Gastroesophageal sphincter (tissue), 3 donors: ENCODE measurements at regions not wholly inside any gene's neighbourhood (a gene's known extent, or its start where the extent isn't known, plus 50 kb on each side); places are given as distances from the start of the nearest gene placed in this dataset.

ENCODE experiments used
- EP300 ChIP-seq: sonication (generic); formaldehyde crosslinking; IDR thresholded peaks from one replicate; pipeline ENCODE4 v1.6.1; 2017; ENCODE audit warnings: antibody characterized with exemption, mild to moderate bottlenecking
- TF ChIP-seq, protein P1 (sequence below), 4 experiments: fragments of 200-600 bp in 2 of 4; fragments of 450-650 bp in 2 of 4; sonication (generic) in 1 of 4; IDR thresholded peaks; one replicate each; pipeline ENCODE4 v1.5.1; 2017 to 2019; ENCODE audit warnings: antibody characterized with exemption in 4 of 4, mild to moderate bottlenecking in 2 of 4, moderate library complexity in 2 of 4

GRCh38 chr2:180231015-180231414 lies 223.9 kb upstream of the CWC22 start:
- no peak for TF ChIP-seq EP300
- TF ChIP-seq, protein P1, sequence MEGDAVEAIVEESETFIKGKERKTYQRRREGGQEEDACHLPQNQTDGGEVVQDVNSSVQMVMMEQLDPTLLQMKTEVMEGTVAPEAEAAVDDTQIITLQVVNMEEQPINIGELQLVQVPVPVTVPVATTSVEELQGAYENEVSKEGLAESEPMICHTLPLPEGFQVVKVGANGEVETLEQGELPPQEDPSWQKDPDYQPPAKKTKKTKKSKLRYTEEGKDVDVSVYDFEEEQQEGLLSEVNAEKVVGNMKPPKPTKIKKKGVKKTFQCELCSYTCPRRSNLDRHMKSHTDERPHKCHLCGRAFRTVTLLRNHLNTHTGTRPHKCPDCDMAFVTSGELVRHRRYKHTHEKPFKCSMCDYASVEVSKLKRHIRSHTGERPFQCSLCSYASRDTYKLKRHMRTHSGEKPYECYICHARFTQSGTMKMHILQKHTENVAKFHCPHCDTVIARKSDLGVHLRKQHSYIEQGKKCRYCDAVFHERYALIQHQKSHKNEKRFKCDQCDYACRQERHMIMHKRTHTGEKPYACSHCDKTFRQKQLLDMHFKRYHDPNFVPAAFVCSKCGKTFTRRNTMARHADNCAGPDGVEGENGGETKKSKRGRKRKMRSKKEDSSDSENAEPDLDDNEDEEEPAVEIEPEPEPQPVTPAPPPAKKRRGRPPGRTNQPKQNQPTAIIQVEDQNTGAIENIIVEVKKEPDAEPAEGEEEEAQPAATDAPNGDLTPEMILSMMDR (IDR thresholded peaks at IDR 0.05), result no peak
